K562 (cell line): ENCODE measurements at regions not wholly inside any gene's neighbourhood (a gene's known extent, or its start where the extent isn't known, plus 50 kb on each side); places are given as distances from the start of the nearest gene placed in this dataset.

Experiments
- ATAC-seq: fragments of 200-7000 bp; cut with Tn5 transposase; 3 replicates; pipeline ENCODE4 v1.9.1; 2020; ENCODE audit warnings: moderate library complexity
- BruUV-seq: library from RNA; stranded (reverse); fragments of 400-500 nt; replicated peaks from 2 replicates; lab custom pipeline; 2021; lab: Mats Ljungman, UMichigan
- CTCF ChIA-PET: fragments of 300-600 bp; formaldehyde crosslinking; extraction: SDS; loops from one replicate; lab custom pipeline; 2021; ENCODE audit warnings: low intra/inter-chr PET ratio; lab: Yijun Ruan, JAX
- POLR2A ChIA-PET: fragments of 300-600, 350-650 bp; sonication (Branson Sonifier 250); formaldehyde crosslinking; extraction: SDS; loops from one replicate; lab custom pipeline; 2021; ENCODE audit warnings: antibody characterized with exemption, inconsistent platforms; lab: Yijun Ruan, JAX
- DNase-seq, 4 experiments: peaks; one replicate each; pipeline versions ENCODE4 v3.0.0 to v3.0.0-alpha.2; 2011 to 2018; ENCODE audit warnings: low spot score in 3 of 4, mixed read lengths in 3 of 4; ENCODE audit errors: extremely low read depth in 1 of 4
- FAIRE-seq: peaks from 2 replicates; lab custom pipeline; 2011; peaks lifted over from hg19 to GRCh38; lab: Jason Lieb, UNC
- H2AFZ ChIP-seq: 2 replicates; pipeline ENCODE4 v1.6.0; 2011; ENCODE audit warnings: low read depth, low read length, control low read depth, inconsistent platforms
- H3K27ac ChIP-seq: fragments of 200-600 bp; 3 replicates; pipeline ENCODE4 v1.8.0; 2011; ENCODE audit warnings: low read depth, mild to moderate bottlenecking, control low read depth, inconsistent platforms, low read length, moderate library complexity, mixed read lengths; ENCODE audit errors: extremely low read depth
- H3K27me3 ChIP-seq, 2 experiments: fragments of 300-600 bp in 1 of 2; 2 replicates in 1 of 2; 3 replicates in 1 of 2; pipeline versions ENCODE4 v1.6.0 to v1.8.0; 2011; ENCODE audit warnings: inconsistent platforms in 2 of 2, low read length in 2 of 2, mild to moderate bottlenecking in 1 of 2, mixed read lengths in 1 of 2, moderate library complexity in 1 of 2; ENCODE audit not compliant: control insufficient read depth in 2 of 2, insufficient read depth in 2 of 2
- H3K36me3 ChIP-seq: fragments of 300-600 bp; 3 replicates; pipeline ENCODE4 v1.8.0; 2011; ENCODE audit warnings: mild to moderate bottlenecking, low read length, inconsistent platforms; ENCODE audit not compliant: control insufficient read depth, insufficient read depth
- H3K4me1 ChIP-seq, 2 experiments: fragments of 200-600 bp in 1 of 2; replicated peaks in 1 of 2; 2 replicates in 1 of 2; 3 replicates in 1 of 2; pipeline versions ENCODE4 v1.5.1 to v1.8.0; 2011; ENCODE audit warnings: inconsistent platforms in 2 of 2, low read length in 2 of 2, mild to moderate bottlenecking in 1 of 2, mixed read lengths in 1 of 2, moderate library complexity in 1 of 2; ENCODE audit not compliant: control insufficient read depth in 2 of 2, insufficient read depth in 2 of 2
- H3K4me2 ChIP-seq: 2 replicates; pipeline ENCODE4 v1.6.1; 2011; ENCODE audit warnings: low read length, control low read depth, inconsistent platforms, mixed read lengths; ENCODE audit not compliant: insufficient read depth
- H3K4me3 ChIP-seq: fragments of 200-600 bp; sonication (generic), shearing (Covaris generic); 2 replicates; pipeline ENCODE4 v1.5.1; 2016; ENCODE audit warnings: control low read depth, inconsistent platforms
- H3K79me2 ChIP-seq: fragments of 200-600 bp; 3 replicates; pipeline ENCODE4 v1.8.0; 2011; ENCODE audit warnings: low read length, inconsistent platforms; ENCODE audit not compliant: control insufficient read depth, insufficient read depth
- H3K9ac ChIP-seq, 2 experiments: 2 replicates each; pipeline versions ENCODE4 v1.6.0 to v1.6.1; 2011; ENCODE audit warnings: low read depth in 2 of 2, low read length in 2 of 2, control low read depth in 1 of 2, inconsistent platforms in 1 of 2, mild to moderate bottlenecking in 1 of 2, mixed read lengths in 1 of 2; ENCODE audit not compliant: insufficient read depth in 1 of 2
- H3K9me1 ChIP-seq: one replicate; pipeline ENCODE4 v1.6.0; 2011; ENCODE audit warnings: inconsistent platforms, mild to moderate bottlenecking, low read length, moderate library complexity; ENCODE audit not compliant: control insufficient read depth, insufficient read depth
- H3K9me3 ChIP-seq: replicated peaks from 2 replicates; pipeline ENCODE4 v1.5.1; 2011; ENCODE audit warnings: low read depth, low read length, inconsistent platforms; ENCODE audit not compliant: control insufficient read depth, insufficient read depth
- H4K20me1 ChIP-seq: replicated peaks from 2 replicates; pipeline ENCODE4 v1.6.1; 2011; ENCODE audit warnings: low read length, inconsistent platforms, mixed read lengths; ENCODE audit not compliant: control insufficient read depth, insufficient read depth
- BDP1 ChIP-seq: IDR thresholded peaks from 3 replicates; pipeline ENCODE4 v1.6.1; 2011; ENCODE audit not compliant: insufficient read length, insufficient read depth
- GATAD2B ChIP-seq: fragments of 450-650 bp; IDR thresholded peaks from 2 replicates; pipeline ENCODE4 v1.6.1; 2017; ENCODE audit warnings: mild to moderate bottlenecking, borderline replicate concordance
- NR4A1 ChIP-seq, 2 experiments: fragments of 250-450 bp in 1 of 2; fragments of 450-650 bp in 1 of 2; sonication (Bioruptor Pico) in 1 of 2; IDR thresholded peaks; 2 replicates each; pipeline versions ENCODE4 v1.4.0 to v1.6.1; 2016 to 2020; ENCODE audit warnings: mild to moderate bottlenecking in 2 of 2, missing compliant biosample characterization in 1 of 2, missing genetic modification characterization in 1 of 2, moderate library complexity in 1 of 2
- SMARCC2 ChIP-seq: fragments of 450-650 bp; IDR thresholded peaks from 2 replicates; pipeline ENCODE4 v1.6.1; 2017; ENCODE audit warnings: antibody characterized with exemption, moderate library complexity, mild to moderate bottlenecking, low read depth
- TCFL5 ChIP-seq: fragments of 250-450 bp; sonication (Bioruptor Pico); conservative IDR thresholded peaks from 2 replicates; pipeline ENCODE4 v1.6.1; 2021; ENCODE audit warnings: mild to moderate bottlenecking, moderate library complexity, matching md5 sums
- TEAD1 ChIP-seq, 2 experiments: fragments of 450-650 bp in 1 of 2; sonication (generic) in 1 of 2; formaldehyde crosslinking; IDR thresholded peaks; 2 replicates each; pipeline versions ENCODE4 v1.4.0 to v1.8.0; 2020 to 2022; ENCODE audit warnings: mild to moderate bottlenecking in 2 of 2, missing genetic modification reagents in 1 of 2
- ZNF232 ChIP-seq: sonication (generic); formaldehyde crosslinking; IDR thresholded peaks from 2 replicates; pipeline ENCODE4 v1.8.0; 2022; ENCODE audit warnings: mild to moderate bottlenecking, missing genetic modification reagents
- WGBS: fragments of 100-300 bp; shearing (Covaris generic); methylation state at CpG from one replicate; pipeline ENCODE4 v1.1.6; 2016; ENCODE audit warnings: low coverage, mixed read lengths; ENCODE audit not compliant: insufficient coverage; ENCODE audit errors: missing lambda C conversion rate; 5-methylcytosine and 5-hydroxymethylcytosine counted together
- in situ Hi-C: fragments of 300-500 bp; cut with MboI; formaldehyde crosslinking; loops from 4 replicates; pipeline ENCODE4 v1.15.0; 2018; ENCODE audit warnings: inconsistent platforms, mixed read lengths
- intact Hi-C: fragments of 100-400 bp; cut with micrococcal nuclease; formaldehyde crosslinking; loops from 2 replicates; pipeline ENCODE4 v1.14.2; 2022
- TF ChIP-seq, protein P1 (sequence below): fragments of 450-650 bp; formaldehyde crosslinking; IDR thresholded peaks from 2 replicates; pipeline ENCODE4 v1.4.0; 2022; ENCODE audit warnings: missing genetic modification characterization
- TF ChIP-seq, protein P2 (sequence below), 3 experiments: fragments of 200-800 bp in 1 of 3; fragments of 250-450 bp in 1 of 3; fragments of 450-650 bp in 1 of 3; sonication (Bioruptor Pico) in 1 of 3; sonication (Bioruptor generic) in 1 of 3; formaldehyde crosslinking in 1 of 3; IDR thresholded peaks; 2 replicates each; pipeline versions ENCODE4 v1.6.1 to v1.8.0; 2016 to 2022; ENCODE audit warnings: mild to moderate bottlenecking in 2 of 3, missing genetic modification characterization in 2 of 3, missing compliant biosample characterization in 1 of 3, moderate library complexity in 1 of 3
- TF ChIP-seq, protein P3 (sequence below): fragments of 450-650 bp; conservative IDR thresholded peaks from 2 replicates; pipeline ENCODE4 v1.6.1; 2016; ENCODE audit warnings: missing genetic modification characterization, low read depth, mild to moderate bottlenecking, missing compliant biosample characterization, moderate library complexity
- TF ChIP-seq, protein P4 (sequence below): fragments of 250-450 bp; sonication (Bioruptor Pico); IDR thresholded peaks from 2 replicates; pipeline ENCODE4 v1.5.0; 2022; ENCODE audit warnings: mild to moderate bottlenecking
- TF ChIP-seq, protein P5 (sequence below): sonication (generic); formaldehyde crosslinking; IDR thresholded peaks from 2 replicates; pipeline ENCODE4 v1.9.0; 2022; ENCODE audit warnings: mild to moderate bottlenecking, missing genetic modification reagents

DNA sequence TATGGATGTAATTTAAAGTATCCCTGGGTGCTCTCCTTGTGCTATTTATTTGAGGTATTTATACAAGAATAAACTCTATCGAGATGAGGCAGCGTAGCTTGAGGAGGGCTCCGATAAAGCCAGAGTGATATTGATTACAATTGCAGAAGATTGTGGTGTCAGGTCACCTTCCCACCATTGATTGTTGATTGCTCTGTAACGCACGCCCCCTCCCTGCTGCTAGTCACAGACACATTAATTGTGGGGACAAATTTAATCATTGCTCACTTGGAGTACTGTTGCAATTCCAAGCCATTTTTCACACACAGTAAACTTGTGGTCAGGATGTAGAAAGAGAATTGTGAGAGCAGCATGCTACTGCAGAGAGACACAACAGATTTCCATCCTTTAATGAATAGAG, 75.4 kb downstream of the IRX3 start:
- H4K20me1 ChIP-seq: no peaks in the 10 kb centered on the region
- H3K79me2 ChIP-seq: no peaks in the 10 kb centered on the region
- peaks cover 0 to 13% of the 10 kb centered on the region in 2 experiments; a peak in 2 of 5 replicates for H3K27me3 ChIP-seq
- H3K4me3 ChIP-seq: no peak overlapping the region
- no peaks in the 10 kb centered on the region for H3K4me1 ChIP-seq
- no TSS peak for BruUV-seq
- 0% methylated on average over 5 of the region's 5 CpGs for WGBS
- no peaks in the 10 kb centered on the region for H3K9me3 ChIP-seq
- ATAC-seq: no peak
- POLR2A ChIA-PET: no interaction called here
- no peak overlapping the region for H3K9ac ChIP-seq
- no peak for DNase-seq
- in situ Hi-C loops: no loop called here
- H2AFZ ChIP-seq: no peak overlapping the region
- H3K36me3 ChIP-seq: no peaks in the 10 kb centered on the region
- intact Hi-C loops: no loop called here
- FAIRE-seq: no peak
- CTCF ChIA-PET: no interaction called here
- no peak overlapping the region for H3K27ac ChIP-seq
- no peak overlapping the region for H3K4me2 ChIP-seq
- H3K9me1 ChIP-seq: no peaks in the 10 kb centered on the region
- TF ChIP-seq TEAD1 (CRISPR knock-in tag; IDR thresholded peaks at IDR 0.05): no peak
- TF ChIP-seq BDP1: no peak
- TF ChIP-seq, protein P1, sequence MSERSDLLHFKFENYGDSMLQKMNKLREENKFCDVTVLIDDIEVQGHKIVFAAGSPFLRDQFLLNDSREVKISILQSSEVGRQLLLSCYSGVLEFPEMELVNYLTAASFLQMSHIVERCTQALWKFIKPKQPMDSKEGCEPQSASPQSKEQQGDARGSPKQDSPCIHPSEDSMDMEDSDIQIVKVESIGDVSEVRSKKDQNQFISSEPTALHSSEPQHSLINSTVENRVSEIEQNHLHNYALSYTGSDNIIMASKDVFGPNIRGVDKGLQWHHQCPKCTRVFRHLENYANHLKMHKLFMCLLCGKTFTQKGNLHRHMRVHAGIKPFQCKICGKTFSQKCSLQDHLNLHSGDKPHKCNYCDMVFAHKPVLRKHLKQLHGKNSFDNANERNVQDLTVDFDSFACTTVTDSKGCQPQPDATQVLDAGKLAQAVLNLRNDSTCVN (CRISPR knock-in tag): no peak
- no peak for TF ChIP-seq GATAD2B
- TF ChIP-seq, protein P2, sequence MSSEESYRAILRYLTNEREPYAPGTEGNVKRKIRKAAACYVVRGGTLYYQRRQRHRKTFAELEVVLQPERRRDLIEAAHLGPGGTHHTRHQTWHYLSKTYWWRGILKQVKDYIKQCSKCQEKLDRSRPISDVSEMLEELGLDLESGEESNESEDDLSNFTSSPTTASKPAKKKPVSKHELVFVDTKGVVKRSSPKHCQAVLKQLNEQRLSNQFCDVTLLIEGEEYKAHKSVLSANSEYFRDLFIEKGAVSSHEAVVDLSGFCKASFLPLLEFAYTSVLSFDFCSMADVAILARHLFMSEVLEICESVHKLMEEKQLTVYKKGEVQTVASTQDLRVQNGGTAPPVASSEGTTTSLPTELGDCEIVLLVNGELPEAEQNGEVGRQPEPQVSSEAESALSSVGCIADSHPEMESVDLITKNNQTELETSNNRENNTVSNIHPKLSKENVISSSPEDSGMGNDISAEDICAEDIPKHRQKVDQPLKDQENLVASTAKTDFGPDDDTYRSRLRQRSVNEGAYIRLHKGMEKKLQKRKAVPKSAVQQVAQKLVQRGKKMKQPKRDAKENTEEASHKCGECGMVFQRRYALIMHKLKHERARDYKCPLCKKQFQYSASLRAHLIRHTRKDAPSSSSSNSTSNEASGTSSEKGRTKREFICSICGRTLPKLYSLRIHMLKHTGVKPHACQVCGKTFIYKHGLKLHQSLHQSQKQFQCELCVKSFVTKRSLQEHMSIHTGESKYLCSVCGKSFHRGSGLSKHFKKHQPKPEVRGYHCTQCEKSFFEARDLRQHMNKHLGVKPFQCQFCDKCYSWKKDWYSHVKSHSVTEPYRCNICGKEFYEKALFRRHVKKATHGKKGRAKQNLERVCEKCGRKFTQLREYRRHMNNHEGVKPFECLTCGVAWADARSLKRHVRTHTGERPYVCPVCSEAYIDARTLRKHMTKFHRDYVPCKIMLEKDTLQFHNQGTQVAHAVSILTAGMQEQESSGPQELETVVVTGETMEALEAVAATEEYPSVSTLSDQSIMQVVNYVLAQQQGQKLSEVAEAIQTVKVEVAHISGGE (CRISPR knock-in tag; IDR thresholded peaks at IDR 0.05): no peak
- TF ChIP-seq, protein P3, sequence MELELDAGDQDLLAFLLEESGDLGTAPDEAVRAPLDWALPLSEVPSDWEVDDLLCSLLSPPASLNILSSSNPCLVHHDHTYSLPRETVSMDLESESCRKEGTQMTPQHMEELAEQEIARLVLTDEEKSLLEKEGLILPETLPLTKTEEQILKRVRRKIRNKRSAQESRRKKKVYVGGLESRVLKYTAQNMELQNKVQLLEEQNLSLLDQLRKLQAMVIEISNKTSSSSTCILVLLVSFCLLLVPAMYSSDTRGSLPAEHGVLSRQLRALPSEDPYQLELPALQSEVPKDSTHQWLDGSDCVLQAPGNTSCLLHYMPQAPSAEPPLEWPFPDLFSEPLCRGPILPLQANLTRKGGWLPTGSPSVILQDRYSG: no peak
- TF ChIP-seq NR4A1 (CRISPR knock-in tag; IDR thresholded peaks at IDR 0.05): no peak
- TF ChIP-seq NR4A1 (tag; IDR thresholded peaks at IDR 0.05): no peak
- TF ChIP-seq SMARCC2: no peak
- TF ChIP-seq, protein P4, sequence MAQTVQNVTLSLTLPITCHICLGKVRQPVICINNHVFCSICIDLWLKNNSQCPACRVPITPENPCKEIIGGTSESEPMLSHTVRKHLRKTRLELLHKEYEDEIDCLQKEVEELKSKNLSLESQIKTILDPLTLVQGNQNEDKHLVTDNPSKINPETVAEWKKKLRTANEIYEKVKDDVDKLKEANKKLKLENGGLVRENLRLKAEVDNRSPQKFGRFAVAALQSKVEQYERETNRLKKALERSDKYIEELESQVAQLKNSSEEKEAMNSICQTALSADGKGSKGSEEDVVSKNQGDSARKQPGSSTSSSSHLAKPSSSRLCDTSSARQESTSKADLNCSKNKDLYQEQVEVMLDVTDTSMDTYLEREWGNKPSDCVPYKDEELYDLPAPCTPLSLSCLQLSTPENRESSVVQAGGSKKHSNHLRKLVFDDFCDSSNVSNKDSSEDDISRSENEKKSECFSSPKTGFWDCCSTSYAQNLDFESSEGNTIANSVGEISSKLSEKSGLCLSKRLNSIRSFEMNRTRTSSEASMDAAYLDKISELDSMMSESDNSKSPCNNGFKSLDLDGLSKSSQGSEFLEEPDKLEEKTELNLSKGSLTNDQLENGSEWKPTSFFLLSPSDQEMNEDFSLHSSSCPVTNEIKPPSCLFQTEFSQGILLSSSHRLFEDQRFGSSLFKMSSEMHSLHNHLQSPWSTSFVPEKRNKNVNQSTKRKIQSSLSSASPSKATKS: no peak
- no peak for TF ChIP-seq TCFL5 (CRISPR knock-in tag)
- no peak for TF ChIP-seq ZNF232
- TF ChIP-seq, protein P5, sequence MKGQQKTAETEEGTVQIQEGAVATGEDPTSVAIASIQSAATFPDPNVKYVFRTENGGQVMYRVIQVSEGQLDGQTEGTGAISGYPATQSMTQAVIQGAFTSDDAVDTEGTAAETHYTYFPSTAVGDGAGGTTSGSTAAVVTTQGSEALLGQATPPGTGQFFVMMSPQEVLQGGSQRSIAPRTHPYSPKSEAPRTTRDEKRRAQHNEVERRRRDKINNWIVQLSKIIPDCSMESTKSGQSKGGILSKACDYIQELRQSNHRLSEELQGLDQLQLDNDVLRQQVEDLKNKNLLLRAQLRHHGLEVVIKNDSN (CRISPR knock-in tag): no peak
